Activated T-cell treated with anti-CD3 and anti-CD28 coated beads, Interleukin-2, amount 50 U/mL, for 48 hours (primary cell): ENCODE measurements at regions not wholly inside any gene's neighbourhood (a gene's known extent, or its start where the extent isn't known, plus 50 kb on each side); places are given as distances from the start of the nearest gene placed in this dataset.
A peak's percentile ranks its signal among the peaks of the same experiment; 100 is the strongest.

ENCODE experiments used
- DNase-seq, 2 experiments: peaks; one replicate each; pipeline ENCODE4 v3.0.0-alpha.2; 2020

GRCh38 chr3:151992326-151993041, 119.0 kb downstream of the SUCNR1 start:
- DNase-seq: no peak

- DNase-seq: no peak
These were observed 121.6 kb downstream of the SUCNR1 start for GRCh38 chr3:151995091-151995490.

- DNase-seq: no peak
These were observed 125.3 kb downstream of the SUCNR1 start for GRCh38 chr3:151998744-151999143.

- no peak for DNase-seq
These were observed 126.5 kb downstream of the SUCNR1 start for GRCh38 chr3:151999936-152000335.

- DNase-seq: no peak
These were observed 138.6 kb downstream of the SUCNR1 start for GRCh38 chr3:152011812-152012735.

- no peak for DNase-seq
These were observed 146.1 kb downstream of the SUCNR1 start for GRCh38 chr3:152019508-152019907.

- DNase-seq: peak; percentile 35 to 57
These were observed 148.6 kb downstream of the SUCNR1 start for GRCh38 chr3:152021951-152022461.

- no peak for DNase-seq
These were observed 152.7 kb downstream of the SUCNR1 start for GRCh38 chr3:152026033-152026556.

- DNase-seq: no peak
These were observed 156.9 kb downstream of the SUCNR1 start for GRCh38 chr3:152030320-152030719.

- DNase-seq: no peak
These were observed 157.9 kb downstream of the SUCNR1 start for GRCh38 chr3:152031321-152031720.

- no peak for DNase-seq
These were observed 163.9 kb downstream of the SUCNR1 start for GRCh38 chr3:152037297-152037696.

- no peak for DNase-seq
These were observed 164.5 kb downstream of the SUCNR1 start for GRCh38 chr3:152037953-152038352.

GRCh38 chr3:152038490-152038889, 165.0 kb downstream of the SUCNR1 start:
- DNase-seq: no peak

- DNase-seq: no peak
These were observed 166.4 kb downstream of the SUCNR1 start for GRCh38 chr3:152039887-152040286.

GRCh38 chr3:152040319-152040718, 166.9 kb downstream of the SUCNR1 start:
- DNase-seq: no peak

- DNase-seq: no peak
These were observed 170.2 kb downstream of the SUCNR1 start for GRCh38 chr3:152043620-152044019.

- DNase-seq: no peak
These were observed 172.8 kb downstream of the SUCNR1 start for GRCh38 chr3:152046280-152046679.

- DNase-seq: no peak
These were observed 174.0 kb downstream of the SUCNR1 start for GRCh38 chr3:152047465-152047864.

GRCh38 chr3:152048831-152049230, 175.4 kb downstream of the SUCNR1 start:
- no peak for DNase-seq

- DNase-seq: no peak
These were observed 177.5 kb downstream of the SUCNR1 start for GRCh38 chr3:152050903-152051302.

GRCh38 chr3:152051501-152052404, 178.3 kb downstream of the SUCNR1 start:
- DNase-seq: no peak

GRCh38 chr3:152053866-152054265, 180.4 kb downstream of the SUCNR1 start:
- no peak for DNase-seq
